NAMALWA (cell line): ENCODE measurements at regions not wholly inside any gene's neighbourhood (a gene's known extent, or its start where the extent isn't known, plus 50 kb on each side); places are given as distances from the start of the nearest gene placed in this dataset.
A peak's percentile ranks its signal among the peaks of the same experiment; 100 is the strongest.

Experiments
- DNase-seq: peaks from one replicate; pipeline ENCODE4 v3.0.0-alpha.2; 2015; ENCODE audit warnings: low spot score

- DNase-seq, result no peak
Measured at GRCh38 chr4:20528508-20528907, 171.8 kb upstream of the PACRGL start.

DNA sequence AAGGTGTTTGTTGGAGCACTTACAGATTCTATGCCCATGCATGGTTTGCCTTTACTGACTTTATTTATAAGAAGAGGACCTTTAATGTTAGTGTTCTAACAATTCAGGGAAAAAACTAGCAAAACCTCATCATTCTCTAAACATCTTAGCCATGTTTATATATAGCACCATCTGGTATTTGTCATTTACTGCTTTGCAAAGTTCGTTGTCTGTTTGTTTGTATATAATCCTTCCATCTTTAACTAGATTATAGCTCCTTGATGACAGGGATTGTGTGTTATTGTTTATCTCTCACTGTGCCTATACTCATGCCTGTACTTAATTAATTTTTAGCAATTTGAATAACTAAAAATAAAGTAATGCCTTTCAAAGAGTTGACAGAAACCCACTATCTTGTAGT, 170.6 kb upstream of the PACRGL start:
- no peak for DNase-seq

- DNase-seq, result no peak
Measured at GRCh38 chr4:20532116-20532790, 168.0 kb upstream of the PACRGL start.

DNA sequence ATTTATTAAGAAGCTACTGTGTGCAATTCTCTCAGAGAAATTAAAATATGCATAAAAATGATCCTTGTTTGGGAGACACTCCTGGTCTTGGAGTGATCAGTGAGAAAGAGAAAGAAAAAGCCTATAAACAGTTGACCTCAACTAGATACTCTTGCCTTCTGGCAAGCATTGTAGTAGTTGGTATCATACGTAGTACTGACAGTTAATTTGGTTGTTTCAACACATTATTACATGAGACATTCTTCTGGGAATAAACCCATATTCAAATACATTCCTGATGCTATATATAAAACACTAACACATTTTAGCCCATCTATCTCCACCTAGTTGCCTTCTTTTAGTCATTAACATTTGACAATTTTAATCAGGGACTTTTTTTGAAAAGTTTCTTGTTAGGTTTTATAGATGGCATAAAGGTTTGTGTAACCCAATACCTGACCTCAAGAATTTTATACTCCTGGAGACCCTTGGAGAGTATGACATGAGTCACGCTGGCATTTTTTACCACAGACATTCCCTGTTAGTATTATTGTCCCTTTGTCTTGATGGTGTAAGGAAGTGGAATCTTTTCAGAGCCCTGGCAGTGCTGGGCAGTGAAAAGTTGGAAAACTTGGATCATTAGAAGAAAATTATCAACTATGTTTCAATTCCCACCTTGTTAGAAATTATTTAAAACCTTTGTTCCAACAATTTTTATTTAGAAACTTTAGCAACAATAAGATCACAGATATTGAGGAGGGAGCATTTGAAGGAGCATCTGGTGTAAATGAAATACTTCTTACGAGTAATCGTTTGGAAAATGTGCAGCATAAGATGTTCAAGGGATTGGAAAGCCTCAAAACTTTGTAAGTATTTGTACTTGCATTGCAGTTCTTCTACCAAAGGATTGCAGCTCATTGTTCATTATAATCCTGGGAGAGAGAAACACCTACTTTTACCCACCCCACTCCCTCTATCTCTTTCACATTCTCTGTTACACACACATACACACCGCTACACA, 167.1 kb upstream of the PACRGL start:
- no peak for DNase-seq

- no peak for DNase-seq
Measured at GRCh38 chr4:20538905-20539304, 161.4 kb upstream of the PACRGL start.

DNA sequence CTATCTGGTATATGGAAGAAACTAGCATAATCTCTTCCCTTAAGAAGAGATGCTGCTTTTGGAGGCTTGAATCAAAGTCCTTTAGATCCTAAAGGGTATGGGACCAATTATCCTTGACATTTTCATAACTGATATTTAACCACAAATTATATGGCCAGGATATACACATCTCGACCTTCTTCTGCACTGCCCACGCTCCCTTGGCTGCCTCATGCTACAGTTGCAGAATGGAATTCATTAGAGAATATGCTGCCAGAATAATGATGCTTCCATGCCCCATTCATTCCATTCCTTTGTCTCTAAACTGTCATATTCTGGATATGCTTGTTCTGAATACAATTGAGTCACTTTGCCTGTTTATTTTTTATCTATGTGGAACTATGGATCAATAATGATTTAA, 157.1 kb upstream of the PACRGL start:
- no peak for DNase-seq

- DNase-seq, result peak; percentile 44
Measured at GRCh38 chr4:20544645-20545044, 155.6 kb upstream of the PACRGL start.

DNA sequence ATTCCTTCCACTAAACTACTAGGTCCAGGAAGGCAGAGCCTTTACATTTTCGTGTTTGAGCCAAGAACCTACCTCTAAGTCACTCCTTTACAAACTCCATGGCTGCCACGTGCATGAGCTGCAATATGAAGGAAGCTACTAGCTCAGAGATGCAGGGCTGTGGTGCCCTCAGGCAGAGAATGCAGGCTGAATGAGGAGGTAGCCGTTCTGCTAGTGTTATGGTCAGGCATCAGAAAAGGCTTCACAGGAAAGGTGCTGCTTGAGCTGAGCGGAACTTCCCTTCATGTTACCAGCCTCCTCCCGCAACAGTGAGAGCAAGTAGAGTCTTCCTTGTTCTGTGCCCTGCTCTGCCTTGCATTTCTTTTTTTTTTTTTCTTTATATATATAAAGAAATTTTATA, 148.3 kb upstream of the PACRGL start:
- DNase-seq, result no peak

DNA sequence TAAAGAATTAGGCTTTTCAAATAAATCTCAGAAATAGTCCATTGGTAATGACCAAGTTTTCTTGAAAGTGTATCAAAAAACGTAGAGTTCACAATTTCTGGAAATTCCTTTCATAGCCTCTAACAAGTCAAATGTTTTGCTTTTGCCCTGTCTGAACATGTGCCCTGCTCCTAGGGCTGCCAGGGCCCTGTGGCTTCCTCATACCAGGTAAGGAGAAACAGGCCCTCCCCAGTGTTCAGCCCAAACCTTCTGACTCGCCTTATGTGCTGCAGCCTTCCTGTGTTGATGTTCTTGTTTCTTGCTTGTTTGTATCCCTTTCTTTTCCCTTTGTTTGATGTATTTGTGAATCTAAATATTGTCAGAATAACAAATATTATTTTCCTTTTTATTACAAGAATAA, 146.1 kb upstream of the PACRGL start:
- no peak for DNase-seq

GRCh38 chr4:20565075-20565721, 135.1 kb upstream of the PACRGL start:
- no peak for DNase-seq

GRCh38 chr4:20570981-20571715, 129.1 kb upstream of the PACRGL start:
- no peak for DNase-seq

DNA sequence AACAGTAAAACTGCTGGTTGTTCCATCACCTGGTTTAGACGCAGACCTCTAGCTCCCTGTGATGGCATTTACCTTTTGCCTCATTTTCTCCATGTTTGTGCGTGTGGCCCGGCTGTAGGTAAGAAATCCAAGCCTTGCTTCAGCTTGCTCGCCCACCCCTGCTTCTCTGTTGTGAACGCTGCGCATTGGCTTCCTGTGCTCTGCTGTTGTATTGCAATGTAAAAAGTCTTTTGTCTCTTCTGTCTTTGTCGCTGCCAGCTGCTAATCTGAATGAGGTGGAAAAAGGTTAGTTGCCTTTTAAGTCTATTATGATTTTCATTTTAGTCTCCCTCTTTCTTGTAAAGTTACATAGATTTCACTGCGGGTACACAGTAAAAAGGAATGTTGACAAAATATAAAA, 127.3 kb upstream of the PACRGL start:
- DNase-seq, result no peak

- no peak for DNase-seq
Measured at GRCh38 chr4:20574986-20575385, 125.3 kb upstream of the PACRGL start.

DNA sequence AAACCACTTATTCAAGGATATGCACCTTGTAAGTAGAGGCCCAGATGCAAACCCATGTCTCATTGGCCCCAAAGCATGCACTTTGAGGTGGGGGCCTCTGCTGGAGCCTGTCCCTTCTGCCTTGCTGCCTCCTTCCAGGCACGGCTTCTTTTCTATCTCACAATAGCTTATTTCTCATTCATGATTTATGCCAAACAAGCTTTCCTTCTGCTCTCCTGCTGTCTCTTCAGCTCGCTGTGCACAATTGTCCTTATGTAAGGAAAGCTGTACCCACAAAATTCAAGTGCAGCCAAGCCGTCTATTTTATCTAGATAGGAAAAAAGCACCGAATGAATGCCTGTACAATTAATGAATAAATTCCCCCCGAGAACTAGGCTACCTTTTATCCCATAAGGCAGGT, 124.8 kb upstream of the PACRGL start:
- DNase-seq, result no peak

DNA sequence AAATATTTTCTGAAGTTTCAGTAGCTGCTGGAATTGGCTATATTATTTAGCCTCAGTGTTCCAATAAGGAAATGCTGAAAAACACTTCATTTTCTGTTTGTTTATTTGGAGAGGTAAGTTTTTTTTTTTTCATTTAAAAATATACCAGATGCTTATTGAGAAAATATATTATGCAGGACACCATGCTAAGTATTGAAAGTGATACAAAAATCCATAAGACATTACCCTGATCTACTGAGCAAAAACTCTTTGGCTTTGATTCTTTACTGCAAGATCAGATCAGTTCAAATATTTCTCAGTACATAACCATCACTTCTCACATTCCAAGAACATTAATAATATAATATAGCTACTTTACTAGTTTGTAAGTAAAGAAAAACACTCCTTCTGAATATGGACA, 123.4 kb upstream of the PACRGL start:
- DNase-seq, result no peak

DNA sequence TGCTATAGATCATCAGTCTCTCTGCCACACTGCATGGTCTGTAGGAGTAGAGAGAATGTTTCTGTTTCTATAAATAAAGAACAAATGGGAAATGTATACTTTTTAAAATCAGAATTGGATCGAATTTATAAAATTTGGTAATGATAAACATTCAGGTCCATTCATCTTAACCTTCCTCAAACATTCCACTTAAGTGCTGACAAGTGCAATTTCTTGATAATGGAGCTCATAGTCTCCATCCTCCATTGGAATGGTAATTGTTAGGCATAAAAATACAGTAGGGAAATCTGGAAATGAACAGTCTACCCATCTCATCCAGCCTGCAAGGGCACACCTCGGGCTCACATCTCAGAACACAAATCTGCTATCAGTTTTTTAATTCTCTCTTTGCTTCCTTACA, 122.6 kb upstream of the PACRGL start:
- no peak for DNase-seq

DNA sequence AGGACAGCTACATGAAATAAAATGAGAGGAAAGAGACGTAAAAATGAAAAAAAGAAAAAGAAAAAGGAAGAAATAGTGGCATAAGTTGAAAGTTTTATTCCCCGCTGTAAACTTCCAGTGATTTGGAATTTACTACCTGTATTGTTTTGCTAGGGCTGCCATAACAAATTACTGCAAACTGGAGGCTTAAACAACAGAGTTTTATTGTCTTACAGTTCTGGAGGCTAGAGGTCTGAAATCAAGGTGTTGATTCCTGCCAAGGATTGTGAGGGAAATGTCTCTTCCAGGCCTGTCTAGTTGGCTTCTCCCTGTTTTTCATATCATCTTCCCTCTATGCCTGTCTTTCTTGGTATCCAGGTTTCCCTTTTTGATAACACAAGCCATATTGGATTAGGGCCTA, 119.4 kb upstream of the PACRGL start:
- DNase-seq, result no peak

GRCh38 chr4:20589436-20589835, 110.8 kb upstream of the PACRGL start:
- DNase-seq, result no peak

DNA sequence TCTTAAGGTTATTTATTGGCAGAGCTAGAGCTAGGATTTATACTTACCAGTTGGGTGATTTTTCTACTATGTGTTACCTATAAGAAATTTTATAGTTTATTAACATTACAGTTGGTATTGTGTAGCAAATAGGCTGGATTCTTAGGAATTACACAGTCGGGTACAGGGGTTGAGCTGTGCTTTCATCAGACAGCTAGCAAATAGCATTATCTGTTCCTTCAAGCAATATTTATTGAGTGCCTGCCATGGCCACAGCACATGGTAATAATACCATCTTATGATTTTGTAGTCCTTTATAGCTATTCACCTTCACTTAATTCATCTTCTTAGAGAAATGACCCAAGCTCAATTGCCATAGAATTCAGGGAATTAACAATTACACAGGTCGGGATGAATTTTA, 109.4 kb upstream of the PACRGL start:
- DNase-seq, result no peak

DNA sequence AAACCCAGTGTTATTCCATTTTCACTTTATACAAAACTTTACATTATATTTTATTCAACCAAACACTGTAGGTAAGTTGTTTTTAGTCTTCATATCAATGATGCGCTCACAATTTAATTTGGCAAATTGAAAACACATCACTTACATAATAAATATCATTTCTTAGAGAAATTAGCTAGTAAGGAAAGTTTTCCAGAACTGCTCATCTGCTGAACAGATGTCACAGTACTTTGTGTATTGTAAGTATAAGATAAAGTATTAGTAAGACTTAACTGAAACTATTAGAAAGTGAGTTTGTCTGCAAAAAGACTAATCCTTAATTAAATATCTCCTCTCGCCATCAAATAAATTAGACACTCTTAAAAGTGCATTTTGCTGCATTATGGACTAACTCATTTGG, 108.7 kb upstream of the PACRGL start:
- DNase-seq, result no peak

DNA sequence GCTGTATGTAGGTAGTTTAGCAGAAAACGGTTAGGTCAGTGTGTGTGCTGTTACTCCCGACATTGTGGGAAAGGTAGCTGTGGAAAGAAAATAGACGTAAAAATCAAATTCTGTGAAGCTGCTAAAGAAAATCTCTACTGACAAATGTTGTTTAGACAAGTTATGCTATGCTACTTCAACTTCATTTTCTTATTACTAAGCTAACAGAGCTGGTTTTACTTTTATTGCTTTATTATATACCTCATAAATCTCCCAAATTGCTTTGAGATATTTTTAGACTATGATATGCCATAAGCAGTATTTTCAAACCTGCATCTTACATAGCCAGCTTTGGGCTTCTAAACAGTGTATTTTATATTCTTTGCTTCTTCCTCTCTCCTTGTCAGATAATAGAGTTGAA, 108.2 kb upstream of the PACRGL start:
- DNase-seq, result no peak

GRCh38 chr4:20592663-20593062, 107.6 kb upstream of the PACRGL start:
- DNase-seq, result no peak
